Panc1 (cell line): ENCODE measurements at regions not wholly inside any gene's neighbourhood (a gene's known extent, or its start where the extent isn't known, plus 50 kb on each side); places are given as distances from the start of the nearest gene placed in this dataset.

Experiments
- POLR2AphosphoS5 ChIP-seq: IDR thresholded peaks from 2 replicates; pipeline ENCODE4 v1.6.1; 2012; ENCODE audit warnings: mild to moderate bottlenecking, low read depth, low read length, moderate library complexity
- TCF7L2 ChIP-seq: IDR thresholded peaks from 2 replicates; pipeline ENCODE4 v1.6.1; 2011; ENCODE audit warnings: mild to moderate bottlenecking, low read depth, low read length, inconsistent platforms
- TF ChIP-seq, protein P1 (sequence below): fragments of 450-650 bp; IDR thresholded peaks from 2 replicates; pipeline ENCODE4 v1.5.1; 2017; ENCODE audit warnings: mild to moderate bottlenecking
- TF ChIP-seq, protein P2 (sequence below), 2 experiments: IDR thresholded peaks; 2 replicates each; pipeline ENCODE4 v1.6.1; 2011 to 2012; ENCODE audit warnings: low read depth in 2 of 2, control low read depth in 1 of 2, low read length in 1 of 2, mild to moderate bottlenecking in 1 of 2, moderate library complexity in 1 of 2; ENCODE audit not compliant: insufficient read depth in 1 of 2

DNA sequence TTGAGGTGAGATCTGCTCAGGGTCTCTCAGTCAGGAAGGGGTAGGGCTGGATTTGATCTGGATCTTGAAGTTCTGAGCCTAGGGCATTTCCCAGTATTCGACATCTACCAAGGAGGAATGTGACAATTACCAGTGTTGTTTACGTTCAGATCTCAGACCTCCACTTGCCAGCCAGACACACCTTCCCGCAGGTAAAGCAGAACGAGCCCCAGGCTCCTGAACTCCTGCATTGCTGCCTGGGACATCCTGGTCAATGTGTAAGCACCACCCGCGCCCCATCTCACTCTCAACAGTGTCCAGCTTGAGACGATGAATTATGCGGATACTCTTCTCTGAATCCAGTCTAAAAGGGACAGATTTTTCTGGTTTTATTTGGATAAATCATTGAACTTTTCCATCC, 56.7 kb upstream of the PTCH1 start:
- TF ChIP-seq, protein P1, sequence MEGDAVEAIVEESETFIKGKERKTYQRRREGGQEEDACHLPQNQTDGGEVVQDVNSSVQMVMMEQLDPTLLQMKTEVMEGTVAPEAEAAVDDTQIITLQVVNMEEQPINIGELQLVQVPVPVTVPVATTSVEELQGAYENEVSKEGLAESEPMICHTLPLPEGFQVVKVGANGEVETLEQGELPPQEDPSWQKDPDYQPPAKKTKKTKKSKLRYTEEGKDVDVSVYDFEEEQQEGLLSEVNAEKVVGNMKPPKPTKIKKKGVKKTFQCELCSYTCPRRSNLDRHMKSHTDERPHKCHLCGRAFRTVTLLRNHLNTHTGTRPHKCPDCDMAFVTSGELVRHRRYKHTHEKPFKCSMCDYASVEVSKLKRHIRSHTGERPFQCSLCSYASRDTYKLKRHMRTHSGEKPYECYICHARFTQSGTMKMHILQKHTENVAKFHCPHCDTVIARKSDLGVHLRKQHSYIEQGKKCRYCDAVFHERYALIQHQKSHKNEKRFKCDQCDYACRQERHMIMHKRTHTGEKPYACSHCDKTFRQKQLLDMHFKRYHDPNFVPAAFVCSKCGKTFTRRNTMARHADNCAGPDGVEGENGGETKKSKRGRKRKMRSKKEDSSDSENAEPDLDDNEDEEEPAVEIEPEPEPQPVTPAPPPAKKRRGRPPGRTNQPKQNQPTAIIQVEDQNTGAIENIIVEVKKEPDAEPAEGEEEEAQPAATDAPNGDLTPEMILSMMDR = no peak
- TF ChIP-seq, protein P2, sequence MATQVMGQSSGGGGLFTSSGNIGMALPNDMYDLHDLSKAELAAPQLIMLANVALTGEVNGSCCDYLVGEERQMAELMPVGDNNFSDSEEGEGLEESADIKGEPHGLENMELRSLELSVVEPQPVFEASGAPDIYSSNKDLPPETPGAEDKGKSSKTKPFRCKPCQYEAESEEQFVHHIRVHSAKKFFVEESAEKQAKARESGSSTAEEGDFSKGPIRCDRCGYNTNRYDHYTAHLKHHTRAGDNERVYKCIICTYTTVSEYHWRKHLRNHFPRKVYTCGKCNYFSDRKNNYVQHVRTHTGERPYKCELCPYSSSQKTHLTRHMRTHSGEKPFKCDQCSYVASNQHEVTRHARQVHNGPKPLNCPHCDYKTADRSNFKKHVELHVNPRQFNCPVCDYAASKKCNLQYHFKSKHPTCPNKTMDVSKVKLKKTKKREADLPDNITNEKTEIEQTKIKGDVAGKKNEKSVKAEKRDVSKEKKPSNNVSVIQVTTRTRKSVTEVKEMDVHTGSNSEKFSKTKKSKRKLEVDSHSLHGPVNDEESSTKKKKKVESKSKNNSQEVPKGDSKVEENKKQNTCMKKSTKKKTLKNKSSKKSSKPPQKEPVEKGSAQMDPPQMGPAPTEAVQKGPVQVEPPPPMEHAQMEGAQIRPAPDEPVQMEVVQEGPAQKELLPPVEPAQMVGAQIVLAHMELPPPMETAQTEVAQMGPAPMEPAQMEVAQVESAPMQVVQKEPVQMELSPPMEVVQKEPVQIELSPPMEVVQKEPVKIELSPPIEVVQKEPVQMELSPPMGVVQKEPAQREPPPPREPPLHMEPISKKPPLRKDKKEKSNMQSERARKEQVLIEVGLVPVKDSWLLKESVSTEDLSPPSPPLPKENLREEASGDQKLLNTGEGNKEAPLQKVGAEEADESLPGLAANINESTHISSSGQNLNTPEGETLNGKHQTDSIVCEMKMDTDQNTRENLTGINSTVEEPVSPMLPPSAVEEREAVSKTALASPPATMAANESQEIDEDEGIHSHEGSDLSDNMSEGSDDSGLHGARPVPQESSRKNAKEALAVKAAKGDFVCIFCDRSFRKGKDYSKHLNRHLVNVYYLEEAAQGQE (IDR thresholded peaks at IDR 0.05; ENCODE audit: insufficient read depth in 1 of 2, low read depth in 2 of 2, low read length in 1 of 2) = no peak
- no peak for TF ChIP-seq POLR2AphosphoS5
- no peak for TF ChIP-seq TCF7L2
